ENCODE measurements at regions not wholly inside any gene's neighbourhood (a gene's known extent, or its start where the extent isn't known, plus 50 kb on each side); places are given as distances from the start of the nearest gene placed in this dataset.

- no peak overlapping the region for H3K9ac ChIP-seq (ENCODE audit: low read length)
- peaks cover 14% of the 10 kb centered on the region for H3K36me3 ChIP-seq (replicated peaks; ENCODE audit: low read depth, low read length)
- H3K4me1 ChIP-seq (ENCODE audit: low read length), result peaks cover 12% of the 10 kb centered on the region
- H3K9me3 ChIP-seq (ENCODE audit: insufficient read depth, low read length), result peaks cover 20% of the 10 kb centered on the region
- no peaks in the 10 kb centered on the region for H3K27me3 ChIP-seq (ENCODE audit: low read depth, low read length)
- H3K4me3 ChIP-seq (ENCODE audit: low read length), result no peak overlapping the region
- H3K27ac ChIP-seq (ENCODE audit: low read length), result peak overlapping the region; percentile 18; the same call in 1 of the 2 replicates
- H2AFZ ChIP-seq (ENCODE audit: low read depth, low read length), result no peak overlapping the region
- H4K20me1 ChIP-seq (ENCODE audit: insufficient read depth, low read length), result no peaks in the 10 kb centered on the region
- H3K4me2 ChIP-seq (ENCODE audit: low read length), result peak overlapping the region; percentile 38
- TF ChIP-seq EZH2phosphoT487 (IDR thresholded peaks at IDR 0.05; ENCODE audit: low read depth), result no peak
- TF ChIP-seq CTCF (IDR thresholded peaks at IDR 0.05; ENCODE audit: low read depth, low read length), result no peak
- H3K79me2 ChIP-seq (ENCODE audit: low read length), result no peaks in the 10 kb centered on the region
Observed at GRCh38 chr4:12138488-12138887, 709.8 kb upstream of the HS3ST1 start.

GRCh38 chr4:12137575-12137974 is 708.9 kb upstream of the HS3ST1 start:
- Histone ChIP-seq H3K27ac (ENCODE audit: low read length) (no peak overlapping the region), H4K20me1 (ENCODE audit: insufficient read depth, low read length) (no peaks in the 10 kb centered on the region), H2AFZ (ENCODE audit: low read depth, low read length) (no peak overlapping the region), H3K4me1 (ENCODE audit: low read length) (peaks cover 12% of the 10 kb centered on the region), H3K9me3 (ENCODE audit: insufficient read depth, low read length) (peaks cover 22% of the 10 kb centered on the region), H3K9ac (ENCODE audit: low read length) (no peak overlapping the region), H3K4me2 (ENCODE audit: low read length) (no peak overlapping the region), H3K36me3 (replicated peaks; ENCODE audit: low read depth, low read length) (peaks cover 14% of the 10 kb centered on the region), H3K79me2 (ENCODE audit: low read length) (no peaks in the 10 kb centered on the region), H3K4me3 (ENCODE audit: low read length) (no peak overlapping the region), H3K27me3 (ENCODE audit: low read depth, low read length) (no peaks in the 10 kb centered on the region)
- no peak for TF ChIP-seq CTCF (IDR thresholded peaks at IDR 0.05; ENCODE audit: low read depth, low read length)
- TF ChIP-seq EZH2phosphoT487 (IDR thresholded peaks at IDR 0.05; ENCODE audit: low read depth), result no peak

GRCh38 chr4:12126474-12126873 is 697.8 kb upstream of the HS3ST1 start:
- Histone ChIP-seq H3K4me1 (ENCODE audit: low read length) (no peaks in the 10 kb centered on the region), H4K20me1 (ENCODE audit: insufficient read depth, low read length) (no peaks in the 10 kb centered on the region), H3K79me2 (ENCODE audit: low read length) (no peaks in the 10 kb centered on the region), H3K9me3 (ENCODE audit: insufficient read depth, low read length) (0 out of 2 replicates have a peak, but pooled peaks cover 1% of the 10 kb centered on the region), H3K27ac (ENCODE audit: low read length) (no peak overlapping the region), H3K4me3 (ENCODE audit: low read length) (no peak overlapping the region), H3K36me3 (replicated peaks; ENCODE audit: low read depth, low read length) (peaks cover 1% of the 10 kb centered on the region), H3K27me3 (ENCODE audit: low read depth, low read length) (no peaks in the 10 kb centered on the region), H3K9ac (ENCODE audit: low read length) (no peak overlapping the region), H3K4me2 (ENCODE audit: low read length) (no peak overlapping the region), H2AFZ (ENCODE audit: low read depth, low read length) (no peak overlapping the region)
- TF ChIP-seq CTCF (IDR thresholded peaks at IDR 0.05; ENCODE audit: low read depth, low read length), result no peak

- H3K79me2 ChIP-seq (ENCODE audit: low read length), result no peaks in the 10 kb centered on the region
- no peaks in the 10 kb centered on the region for H4K20me1 ChIP-seq (ENCODE audit: insufficient read depth, low read length)
- H3K4me1 ChIP-seq (ENCODE audit: low read length), result peaks cover 8% of the 10 kb centered on the region
- H3K9me3 ChIP-seq (ENCODE audit: insufficient read depth, low read length), result peaks cover 21% of the 10 kb centered on the region; the same call in 1 of the 2 replicates
- TF ChIP-seq EZH2phosphoT487 (IDR thresholded peaks at IDR 0.05; ENCODE audit: low read depth), result no peak
- no peak for TF ChIP-seq CTCF (IDR thresholded peaks at IDR 0.05; ENCODE audit: low read depth, low read length)
- H3K9ac ChIP-seq (ENCODE audit: low read length), result no peak overlapping the region
- no peaks in the 10 kb centered on the region for H3K27me3 ChIP-seq (ENCODE audit: low read depth, low read length)
- H3K4me2 ChIP-seq (ENCODE audit: low read length), result no peak overlapping the region
- peaks cover 21% of the 10 kb centered on the region for H3K36me3 ChIP-seq (replicated peaks; ENCODE audit: low read depth, low read length)
- H2AFZ ChIP-seq (ENCODE audit: low read depth, low read length), result no peak overlapping the region
- H3K4me3 ChIP-seq (ENCODE audit: low read length), result no peak overlapping the region
- no peak overlapping the region for H3K27ac ChIP-seq (ENCODE audit: low read length)
Observed at GRCh38 chr4:12124138-12124537, 695.4 kb upstream of the HS3ST1 start.
